H1 (cell line): ENCODE measurements at regions not wholly inside any gene's neighbourhood (a gene's known extent, or its start where the extent isn't known, plus 50 kb on each side); places are given as distances from the start of the nearest gene placed in this dataset.

Source experiments
- CTCF ChIA-PET: fragments of 300-600 bp; sonication (Branson Sonifier 250); formaldehyde crosslinking; loops from one replicate; lab custom pipeline; 2021; ENCODE audit not compliant: partially characterized antibody; lab: Charles Lee
- POLR2A ChIA-PET: fragments of 300-600 bp; sonication (Branson Sonifier 250); formaldehyde crosslinking; loops from one replicate; lab custom pipeline; 2021; ENCODE audit warnings: inconsistent platforms; ENCODE audit not compliant: partially characterized antibody; lab: Charles Lee
- DNase-seq, 2 experiments: peaks; one replicate each; pipeline versions ENCODE4 v3.0.0 to v3.0.0-alpha.2; 2010 to 2022; ENCODE audit warnings: low spot score in 2 of 2, low read depth in 1 of 2, mixed read lengths in 1 of 2
- FAIRE-seq: peaks from 2 replicates; lab custom pipeline; 2011; peaks lifted over from hg19 to GRCh38; lab: Jason Lieb, UNC
- H2AFZ ChIP-seq: 2 replicates; pipeline ENCODE4 v1.8.1; 2012; ENCODE audit warnings: low read length, inconsistent platforms
- H2AK5ac ChIP-seq: 2 replicates; pipeline ENCODE4 v1.6.1; 2013; ENCODE audit warnings: low read depth, low read length
- H2BK120ac ChIP-seq: replicated peaks from 2 replicates; pipeline ENCODE3; 2013; ENCODE audit warnings: low read depth, low read length, inconsistent platforms
- H2BK12ac ChIP-seq: 2 replicates; pipeline ENCODE4 v1.6.1; 2013; ENCODE audit warnings: low read depth, low read length
- H2BK15ac ChIP-seq: 2 replicates; pipeline ENCODE4 v1.6.1; 2013; ENCODE audit warnings: low read length
- H2BK20ac ChIP-seq: 2 replicates; pipeline ENCODE4 v1.6.1; 2013; ENCODE audit warnings: low read length
- H2BK5ac ChIP-seq: 2 replicates; pipeline ENCODE4 v1.6.1; 2013; ENCODE audit warnings: low read depth, low read length
- H3K14ac ChIP-seq: 2 replicates; pipeline ENCODE4 v1.6.1; 2013; ENCODE audit warnings: inconsistent platforms; ENCODE audit not compliant: insufficient read length
- H3K18ac ChIP-seq: 2 replicates; pipeline ENCODE4 v1.6.1; 2013; ENCODE audit warnings: low read length; ENCODE audit errors: extremely low read depth
- H3K23ac ChIP-seq: 2 replicates; pipeline ENCODE4 v1.6.1; 2013; ENCODE audit warnings: inconsistent platforms; ENCODE audit not compliant: insufficient read length
- H3K23me2 ChIP-seq: 2 replicates; pipeline ENCODE4 v1.6.1; 2013; ENCODE audit warnings: low read depth, low read length
- H3K27ac ChIP-seq: 2 replicates; pipeline ENCODE4 v1.6.1; 2011; ENCODE audit warnings: low read depth, low read length, inconsistent platforms
- H3K27me3 ChIP-seq, 4 experiments: replicated peaks in 1 of 4; 1 replicate in 1 of 4; 2 replicates in 3 of 4; pipeline versions ENCODE4 v1.6.1 to v1.8.1; 2011 to 2013; ENCODE audit warnings: low read length in 3 of 4, mild to moderate bottlenecking in 3 of 4, inconsistent platforms in 2 of 4, mixed read lengths in 2 of 4, moderate library complexity in 1 of 4; ENCODE audit not compliant: control insufficient read depth in 3 of 4, insufficient read depth in 3 of 4; ENCODE audit errors: extremely low read depth in 1 of 4
- H3K36me3 ChIP-seq, 4 experiments: 2 replicates each; pipeline versions ENCODE4 v1.6.1 to v1.8.1; 2011 to 2013; ENCODE audit warnings: mild to moderate bottlenecking in 4 of 4, low read length in 3 of 4, moderate library complexity in 2 of 4, control low read depth in 1 of 4, inconsistent platforms in 1 of 4; ENCODE audit not compliant: insufficient read depth in 4 of 4, control insufficient read depth in 2 of 4
- H3K4ac ChIP-seq: replicated peaks from 2 replicates; pipeline ENCODE3; 2013; ENCODE audit warnings: low read length, low read depth, mixed read lengths, inconsistent platforms; ENCODE audit not compliant: insufficient read length
- H3K4me1 ChIP-seq, 4 experiments: replicated peaks in 1 of 4; 1 replicate in 1 of 4; 2 replicates in 3 of 4; pipeline versions ENCODE4 v1.6.1 to v1.8.1; 2011 to 2013; ENCODE audit warnings: low read length in 3 of 4, inconsistent platforms in 2 of 4, mixed read lengths in 1 of 4; ENCODE audit not compliant: insufficient read depth in 4 of 4, control insufficient read depth in 3 of 4
- H3K4me2 ChIP-seq, 2 experiments: 2 replicates each; pipeline versions ENCODE4 v1.6.1 to v1.8.1; 2011 to 2013; ENCODE audit warnings: low read depth in 2 of 2, low read length in 2 of 2, control low read depth in 1 of 2, inconsistent platforms in 1 of 2, mild to moderate bottlenecking in 1 of 2; ENCODE audit not compliant: insufficient read depth in 1 of 2
- H3K4me3 ChIP-seq, 4 experiments: fragments of 200-600, 300-600 bp in 1 of 4; sonication (generic), shearing (Covaris generic), sonication (Bioruptor Twin) in 1 of 4; 2 replicates each; pipeline versions ENCODE4 v1.5.1 to v1.8.1; 2011 to 2016; ENCODE audit warnings: low read length in 4 of 4, low read depth in 3 of 4, control low read depth in 2 of 4, inconsistent platforms in 2 of 4, mild to moderate bottlenecking in 2 of 4, mixed read lengths in 1 of 4, moderate library complexity in 1 of 4; ENCODE audit not compliant: insufficient read depth in 2 of 4; ENCODE audit errors: extremely low read depth in 1 of 4
- H3K56ac ChIP-seq: replicated peaks from 2 replicates; pipeline ENCODE3; 2013; ENCODE audit warnings: low read depth, mild to moderate bottlenecking, mixed read lengths, low read length, inconsistent platforms; ENCODE audit not compliant: insufficient read length
- H3K79me1 ChIP-seq: 2 replicates; pipeline ENCODE4 v1.6.1; 2013; ENCODE audit warnings: low read depth, low read length, control low read depth
- H3K79me2 ChIP-seq, 2 experiments: 2 replicates each; pipeline versions ENCODE4 v1.6.1 to v1.8.1; 2012 to 2013; ENCODE audit warnings: low read length in 2 of 2, mild to moderate bottlenecking in 2 of 2, inconsistent platforms in 1 of 2; ENCODE audit not compliant: insufficient read depth in 2 of 2, control insufficient read depth in 1 of 2
- H3K9ac ChIP-seq, 4 experiments: replicated peaks in 1 of 4; 1 replicate in 1 of 4; 2 replicates in 3 of 4; pipeline versions ENCODE4 v1.6.1 to v1.8.1; 2011 to 2013; ENCODE audit warnings: low read depth in 3 of 4, low read length in 3 of 4, control low read depth in 2 of 4, mild to moderate bottlenecking in 2 of 4, moderate library complexity in 2 of 4, inconsistent platforms in 1 of 4; ENCODE audit errors: extremely low read depth in 1 of 4
- H3K9me3 ChIP-seq, 2 experiments: 2 replicates each; pipeline versions ENCODE4 v1.6.1 to v1.8.1; 2012 to 2013; ENCODE audit warnings: mild to moderate bottlenecking in 2 of 2, moderate library complexity in 2 of 2, control low read depth in 1 of 2, inconsistent platforms in 1 of 2, low read depth in 1 of 2, low read length in 1 of 2, mixed read lengths in 1 of 2; ENCODE audit not compliant: insufficient read depth in 2 of 2
- H4K20me1 ChIP-seq, 2 experiments: replicated peaks in 1 of 2; 2 replicates each; pipeline versions ENCODE3 to v1.8.1; 2011 to 2013; ENCODE audit warnings: inconsistent platforms in 2 of 2, low read length in 2 of 2, mild to moderate bottlenecking in 1 of 2; ENCODE audit not compliant: insufficient read depth in 2 of 2, control insufficient read depth in 1 of 2
- H4K5ac ChIP-seq: 2 replicates; pipeline ENCODE4 v1.6.1; 2013; ENCODE audit warnings: low read length, low read depth, mixed read lengths, inconsistent platforms; ENCODE audit not compliant: insufficient read length
- H4K8ac ChIP-seq: 2 replicates; pipeline ENCODE4 v1.8.0; 2013; ENCODE audit warnings: mild to moderate bottlenecking, moderate library complexity, low read length, inconsistent platforms; ENCODE audit not compliant: insufficient read depth; ENCODE audit errors: extremely low read depth
- H4K91ac ChIP-seq: replicated peaks from 2 replicates; pipeline ENCODE3; 2013; ENCODE audit warnings: low read length, mixed read lengths, inconsistent platforms; ENCODE audit not compliant: insufficient read length
- HDAC2 ChIP-seq, 2 experiments: fragments of 300-600 bp in 1 of 2; sonication (generic) in 1 of 2; IDR thresholded peaks; 2 replicates each; pipeline ENCODE4 v1.6.1; 2011 to 2012; ENCODE audit warnings: low read depth in 2 of 2, low read length in 2 of 2, mild to moderate bottlenecking in 2 of 2, moderate library complexity in 2 of 2, borderline replicate concordance in 1 of 2, inconsistent platforms in 1 of 2
- POU5F1 ChIP-seq: IDR thresholded peaks from 2 replicates; pipeline ENCODE4 v1.6.1; 2011; ENCODE audit warnings: low read depth, mild to moderate bottlenecking, low read length, moderate library complexity

DNA sequence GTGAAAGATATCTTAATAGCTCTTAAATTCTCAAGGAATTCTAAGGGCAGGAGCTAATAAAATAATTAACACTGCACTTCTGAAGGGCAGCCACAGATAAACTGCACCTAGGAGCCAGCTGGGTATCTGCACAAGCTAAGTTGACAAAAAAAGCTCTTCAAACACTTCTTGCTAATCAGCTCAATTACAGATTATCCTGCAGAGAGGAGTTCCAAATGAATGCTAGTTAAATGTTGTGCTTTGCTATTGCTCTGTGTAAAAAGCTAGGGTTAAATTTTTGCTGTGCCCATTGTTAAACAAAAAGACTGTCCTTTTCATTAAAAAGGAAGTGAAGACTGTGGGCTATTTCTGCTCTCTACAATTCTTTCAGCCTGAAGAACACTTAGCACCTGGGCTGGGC is 158.5 kb upstream of the SHISA6 start:
- peak overlapping the region; percentile 8; the same call in 1 of the 2 replicates for H2BK20ac ChIP-seq
- no peaks in the 10 kb centered on the region for H3K23me2 ChIP-seq
- no peak overlapping the region for H3K14ac ChIP-seq
- no peak overlapping the region for H4K5ac ChIP-seq
- peak overlapping the region; percentile 3 to 11; a peak in 1 of 4 replicates for H3K4me2 ChIP-seq
- H3K27ac ChIP-seq, result no peak overlapping the region
- H4K91ac ChIP-seq, result no peak overlapping the region
- H3K23ac ChIP-seq, result no peak overlapping the region
- no peaks in the 10 kb centered on the region for H4K20me1 ChIP-seq
- FAIRE-seq, result peak; percentile 68
- H2AFZ ChIP-seq, result no peak overlapping the region
- no peaks in the 10 kb centered on the region for H3K79me1 ChIP-seq
- H3K18ac ChIP-seq, result no peak overlapping the region
- H3K56ac ChIP-seq, result no peak overlapping the region
- no peaks in the 10 kb centered on the region for H3K36me3 ChIP-seq
- CTCF ChIA-PET, result interaction anchor here (0.9 to 2.1 kb wide), 3 partner anchors 8 to 17 kb away, joined by 3 to 4 read pairs (median 3); no protein-coding TSS in a partner anchor
- TF ChIP-seq POU5F1, result no peak
- 0 out of 4 replicates have a peak, but pooled peaks of 1 of the 2 experiments have one; percentile 23 for TF ChIP-seq HDAC2 (IDR thresholded peaks at IDR 0.05; ENCODE audit: borderline replicate concordance in 1 of 2, low read depth in 2 of 2, low read length in 2 of 2)
- H3K4ac ChIP-seq, result no peak overlapping the region
- no peaks in the 10 kb centered on the region for H3K9me3 ChIP-seq
- peak overlapping the region in 1 of 4 experiments; percentile 18; a peak in 1 of 8 replicates for H3K4me3 ChIP-seq
- no peak overlapping the region for H2BK12ac ChIP-seq
- no peak overlapping the region for H2BK120ac ChIP-seq
- no peak overlapping the region for H2BK15ac ChIP-seq
- no peak for DNase-seq
- peaks cover 2 to 6% (median 4%) of the 10 kb centered on the region in 4 experiments; a peak in 4 of 7 replicates for H3K4me1 ChIP-seq
- POLR2A ChIA-PET, result no interaction called here
- no peak overlapping the region for H4K8ac ChIP-seq
- peaks cover 0 to 4% (median 0%) of the 10 kb centered on the region in 4 experiments; a peak in 1 of 7 replicates for H3K27me3 ChIP-seq
- no peak overlapping the region for H3K9ac ChIP-seq
- no peaks in the 10 kb centered on the region for H3K79me2 ChIP-seq
- H2AK5ac ChIP-seq, result no peak overlapping the region
- H2BK5ac ChIP-seq, result peak overlapping the region; percentile 69; the same call in 1 of the 2 replicates
